ENCODE measurements at regions not wholly inside any gene's neighbourhood (a gene's known extent, or its start where the extent isn't known, plus 50 kb on each side); places are given as distances from the start of the nearest gene placed in this dataset.

- no peak for DNase-seq (ENCODE audit: low read depth)
These were observed 205.4 kb upstream of the SNX19 start for GRCh38 chr11:131121426-131122333.

GRCh38 chr11:131122448-131122847 is 206.2 kb upstream of the SNX19 start:
- DNase-seq (ENCODE audit: low read depth), result no peak

DNA sequence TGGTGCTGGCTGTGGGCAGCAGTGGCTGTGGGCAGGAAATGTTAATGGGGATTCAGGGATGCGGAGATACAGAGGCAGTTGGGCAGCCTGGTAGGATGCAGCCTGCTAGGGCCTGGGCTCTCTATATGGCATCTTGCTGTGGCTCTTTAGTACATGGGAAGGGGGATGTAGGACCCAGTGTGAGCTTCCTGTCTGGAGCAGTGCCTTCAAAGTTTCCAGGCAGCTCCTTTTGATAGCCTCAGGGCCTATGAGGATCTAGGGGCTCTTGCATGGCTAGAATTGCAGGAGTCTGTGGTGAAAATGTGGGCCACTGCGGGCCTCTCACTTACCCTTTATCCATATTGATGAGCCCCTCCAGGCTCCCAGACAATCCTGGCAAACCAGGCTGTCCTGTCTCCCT is 213.2 kb upstream of the SNX19 start:
- no peak for DNase-seq (ENCODE audit: low read depth)

GRCh38 chr11:131135611-131136010 is 219.3 kb upstream of the SNX19 start:
- DNase-seq (ENCODE audit: low read depth), result no peak

- DNase-seq (ENCODE audit: low read depth), result no peak
These were observed 220.2 kb upstream of the SNX19 start for GRCh38 chr11:131136486-131136885.

DNA sequence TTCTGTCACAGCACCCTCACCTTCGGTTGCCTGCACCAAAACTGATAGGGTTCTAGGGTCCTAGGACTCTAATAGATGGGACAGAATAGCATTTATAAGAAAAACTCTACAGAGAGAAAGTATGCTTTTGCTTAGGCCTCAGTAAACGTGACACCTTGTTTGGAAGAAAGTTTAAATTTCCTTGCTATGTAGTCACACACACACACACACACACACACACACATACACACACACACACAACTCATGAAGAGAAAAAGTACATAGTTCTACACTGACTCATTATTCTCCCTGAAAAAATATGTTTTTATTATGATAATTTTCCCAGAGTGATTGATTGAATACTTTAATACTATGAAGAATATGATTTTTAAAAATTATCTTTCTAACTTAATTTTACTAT is 220.8 kb upstream of the SNX19 start:
- DNase-seq (ENCODE audit: low read depth), result no peak

DNA sequence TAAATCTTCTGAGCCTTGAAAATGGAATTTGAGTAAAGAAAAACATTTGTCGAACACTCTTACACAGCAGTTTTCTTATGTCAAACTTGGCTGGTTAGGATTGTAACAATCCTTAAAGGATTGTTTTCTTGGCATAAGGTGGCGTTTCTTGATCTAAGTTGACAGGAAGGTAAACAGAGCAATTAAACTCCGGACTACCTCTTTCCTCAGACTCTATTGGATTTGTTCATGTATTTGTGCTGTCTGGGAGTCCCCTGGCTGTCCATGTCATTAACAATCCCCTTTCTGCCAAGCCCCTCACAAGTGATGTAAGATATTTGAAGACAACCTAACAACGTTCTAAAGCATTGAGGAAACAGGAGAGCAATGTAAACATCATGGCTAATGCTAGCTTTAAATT is 222.5 kb upstream of the SNX19 start:
- DNase-seq (ENCODE audit: low read depth), result no peak

- DNase-seq (ENCODE audit: low read depth), result no peak
These were observed 224.6 kb upstream of the NTM start for GRCh38 chr11:131145791-131146190.

DNA sequence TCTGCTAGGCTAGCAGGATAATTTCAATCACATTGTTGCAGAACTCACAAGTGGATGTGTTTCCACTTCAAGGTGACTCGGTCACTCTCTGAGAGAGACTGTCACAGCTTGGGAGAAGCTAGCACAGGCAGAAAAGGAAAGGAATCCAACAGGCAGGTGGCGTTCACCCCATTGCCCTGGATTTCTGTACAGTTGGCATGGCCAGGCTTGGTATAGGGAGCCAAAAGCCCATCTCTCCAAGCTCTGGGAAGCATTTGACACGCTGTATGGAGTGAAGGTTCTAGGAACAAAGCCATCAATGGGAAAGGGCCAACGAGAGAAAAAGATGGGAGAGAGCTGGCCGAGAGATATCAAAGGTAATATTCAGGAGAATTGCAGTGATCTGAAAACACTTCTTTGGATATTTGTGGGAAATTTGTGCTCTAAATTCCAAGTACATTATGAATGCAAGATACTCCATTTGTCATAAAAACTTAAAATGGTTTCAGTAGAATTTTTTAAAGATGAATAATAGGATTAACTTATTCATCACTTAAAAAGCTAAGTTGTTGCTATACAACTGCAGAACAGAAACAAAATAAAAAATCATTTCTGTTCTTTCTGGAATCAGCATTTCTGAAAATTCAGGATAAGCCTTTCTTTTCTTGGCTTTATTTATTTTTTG is 223.5 kb upstream of the NTM start:
- no peak for DNase-seq (ENCODE audit: low read depth)

GRCh38 chr11:131154351-131154750 is 216.1 kb upstream of the NTM start:
- no peak for DNase-seq (ENCODE audit: low read depth)

DNA sequence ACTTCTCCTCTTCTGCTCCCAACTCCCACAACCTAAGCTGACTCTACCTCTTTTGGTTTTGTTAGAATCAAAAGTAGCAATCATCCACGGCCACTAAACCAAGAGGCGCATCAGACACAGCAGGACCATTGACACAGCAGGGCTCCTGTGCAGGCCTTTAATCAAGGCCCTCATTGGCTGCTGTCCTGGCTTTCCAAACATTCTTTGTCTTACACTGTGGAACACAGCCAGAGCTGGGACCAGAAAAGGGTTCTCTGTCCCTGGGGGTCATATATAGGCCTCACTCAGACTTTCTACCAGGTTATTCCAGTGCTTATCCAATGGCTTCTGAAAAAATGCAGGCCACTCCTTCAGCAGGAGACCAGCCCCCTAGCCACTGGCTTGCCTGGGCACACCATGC is 212.7 kb upstream of the NTM start:
- DNase-seq (ENCODE audit: low read depth), result no peak

GRCh38 chr11:131160846-131161245 is 209.6 kb upstream of the NTM start:
- DNase-seq (ENCODE audit: low read depth), result no peak

- DNase-seq (ENCODE audit: low read depth), result no peak
These were observed 206.8 kb upstream of the NTM start for GRCh38 chr11:131163613-131164012.

DNA sequence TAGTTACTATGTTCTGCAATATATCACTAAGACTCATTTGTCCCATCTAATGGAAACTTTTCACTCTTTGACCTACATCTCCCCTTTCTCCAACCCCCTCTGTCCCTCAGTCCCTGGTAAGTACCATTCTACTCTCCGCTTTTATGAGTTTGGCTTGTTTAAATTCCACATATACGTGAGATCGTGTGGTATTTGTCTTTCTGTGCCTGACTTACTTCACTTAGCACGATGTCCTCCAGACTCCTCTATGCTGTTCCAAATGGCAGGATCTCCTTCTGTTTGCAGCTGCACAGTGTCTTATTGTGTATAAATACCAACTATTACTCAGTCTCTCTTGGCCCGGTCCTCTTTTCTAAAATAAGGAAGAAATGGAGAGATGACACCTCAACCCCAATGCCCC is 205.4 kb upstream of the NTM start:
- no peak for DNase-seq (ENCODE audit: low read depth)

- DNase-seq (ENCODE audit: low read depth), result no peak
These were observed 201.3 kb upstream of the NTM start for GRCh38 chr11:131168839-131169713.

DNA sequence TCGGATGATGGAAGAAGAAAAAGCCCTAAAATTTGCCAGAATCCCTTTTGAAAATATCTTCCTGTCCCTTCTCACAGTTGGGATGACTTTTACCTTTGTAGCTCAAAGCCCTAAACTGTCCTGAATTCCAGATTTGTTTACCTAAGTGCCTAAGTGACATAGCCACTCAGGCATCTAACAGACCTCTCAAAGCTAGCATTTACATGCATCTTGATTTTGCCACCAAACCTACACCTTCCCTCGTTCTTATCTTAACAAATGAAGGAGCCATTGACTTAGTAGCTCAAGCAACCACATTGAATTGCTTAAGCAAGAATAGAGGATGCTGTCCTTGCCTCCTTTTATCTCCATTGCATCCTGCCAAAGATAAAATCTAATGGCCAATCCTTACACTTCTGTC is 198.4 kb upstream of the NTM start:
- DNase-seq (ENCODE audit: low read depth), result no peak

DNA sequence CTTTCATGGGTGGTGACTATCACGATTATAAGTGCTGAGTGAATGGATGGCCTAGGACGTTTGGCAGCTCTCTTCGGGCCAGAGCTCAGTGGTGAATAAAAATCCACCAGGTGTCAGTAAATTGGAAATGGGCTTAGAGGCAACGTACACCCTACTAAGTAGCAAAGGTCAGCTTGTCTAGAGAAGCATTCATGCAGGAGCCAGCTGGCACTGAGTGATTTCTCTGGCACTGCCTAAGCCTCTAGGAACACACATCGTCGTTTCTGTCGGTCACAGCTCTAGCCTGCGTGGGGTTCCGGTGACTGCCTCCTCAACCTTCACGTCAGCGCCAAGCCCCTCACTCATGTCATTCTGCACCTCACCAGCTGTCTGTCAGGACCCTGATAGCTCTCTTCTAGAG is 192.4 kb upstream of the NTM start:
- no peak for DNase-seq (ENCODE audit: low read depth)

DNA sequence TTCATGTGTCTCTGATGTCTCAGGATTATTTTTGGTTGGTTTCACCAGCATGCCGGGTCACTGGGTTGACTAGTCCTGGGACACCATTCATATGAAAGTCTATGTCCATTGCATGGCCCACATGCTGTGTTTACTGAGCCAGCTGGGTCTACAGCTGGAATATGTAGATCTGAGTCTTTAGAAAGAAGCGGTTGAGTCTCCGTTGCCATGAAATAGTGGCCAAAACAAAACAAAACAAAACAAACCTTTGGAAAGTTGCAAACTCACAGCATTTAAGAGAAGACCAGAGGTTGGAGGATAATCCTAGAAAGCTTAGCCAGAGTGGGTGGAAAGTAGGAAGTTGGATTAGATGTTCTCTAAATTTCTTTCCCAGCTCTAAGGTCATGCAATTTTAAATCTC is 191.8 kb upstream of the NTM start:
- no peak for DNase-seq (ENCODE audit: low read depth)

DNA sequence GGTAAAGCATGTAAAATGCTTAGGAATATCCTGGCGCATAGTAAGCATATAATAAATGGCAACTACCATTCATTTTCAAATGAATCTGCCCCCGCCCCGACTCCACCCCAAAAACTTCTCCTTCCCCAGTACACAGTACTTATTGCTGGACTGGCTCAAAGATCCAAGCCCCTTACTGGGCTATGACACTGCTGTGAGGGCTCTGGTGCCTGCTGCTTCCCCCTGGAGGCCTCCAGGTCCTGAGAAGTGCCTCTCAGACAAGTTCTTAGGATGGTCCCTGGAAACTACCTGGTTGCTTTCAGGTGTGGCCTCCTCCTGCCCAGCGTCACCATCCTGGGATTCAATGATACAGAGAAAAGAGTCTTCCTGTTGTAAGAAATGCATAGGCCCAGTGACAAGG is 190.6 kb upstream of the NTM start:
- DNase-seq (ENCODE audit: low read depth), result no peak

DNA sequence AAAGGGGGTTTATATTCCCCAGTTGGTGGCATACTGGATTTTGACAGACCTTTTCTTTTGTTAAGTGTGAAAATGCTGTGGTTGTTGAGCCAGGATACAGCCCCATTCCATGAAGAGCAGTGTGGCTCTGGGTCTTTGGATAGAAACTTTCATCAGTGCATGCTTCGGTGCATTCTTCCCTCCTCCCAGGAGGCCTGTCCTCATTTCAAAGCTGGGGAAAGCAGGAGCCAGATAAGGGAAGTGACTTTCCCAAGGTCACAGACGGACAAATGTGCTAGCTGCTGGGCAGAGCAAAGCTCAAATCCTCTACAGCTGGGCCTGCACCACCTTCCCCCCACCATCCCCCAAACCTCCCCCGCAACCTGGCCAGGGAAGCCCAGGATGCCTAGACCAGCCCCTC is 184.5 kb upstream of the NTM start:
- DNase-seq (ENCODE audit: low read depth), result no peak

- DNase-seq (ENCODE audit: low read depth), result no peak
These were observed 183.8 kb upstream of the NTM start for GRCh38 chr11:131186629-131187101.

- no peak for DNase-seq (ENCODE audit: low read depth)
These were observed 180.0 kb upstream of the NTM start for GRCh38 chr11:131190446-131190845.

- DNase-seq (ENCODE audit: low read depth), result no peak
These were observed 178.8 kb upstream of the NTM start for GRCh38 chr11:131191606-131192005.
